RWPE1 (cell line): ENCODE measurements at regions not wholly inside any gene's neighbourhood (a gene's known extent, or its start where the extent isn't known, plus 50 kb on each side); places are given as distances from the start of the nearest gene placed in this dataset.

Experiments
- CTCF ChIA-PET: fragments of 350-600 bp; sonication (Branson Sonifier 250); formaldehyde crosslinking; extraction: SDS; loops from one replicate; lab custom pipeline; 2021; lab: Yijun Ruan, JAX
- POLR2A ChIA-PET: fragments of 400-600 bp; formaldehyde crosslinking; extraction: SDS; loops from one replicate; lab custom pipeline; 2020; ENCODE audit warnings: antibody characterized with exemption; ENCODE audit not compliant: low non-redundant PET; lab: Yijun Ruan, JAX
- DNase-seq: peaks from one replicate; pipeline ENCODE4 v3.0.0; 2012; ENCODE audit warnings: low spot score
- H3K27ac ChIP-seq: fragments of 450-650 bp; 2 replicates; pipeline ENCODE4 v1.5.1; 2017
- TF ChIP-seq, protein P1 (sequence below): fragments of 450-650 bp; conservative IDR thresholded peaks from 2 replicates; pipeline ENCODE4 v1.5.1; 2017; ENCODE audit warnings: low read depth, mild to moderate bottlenecking

DNA sequence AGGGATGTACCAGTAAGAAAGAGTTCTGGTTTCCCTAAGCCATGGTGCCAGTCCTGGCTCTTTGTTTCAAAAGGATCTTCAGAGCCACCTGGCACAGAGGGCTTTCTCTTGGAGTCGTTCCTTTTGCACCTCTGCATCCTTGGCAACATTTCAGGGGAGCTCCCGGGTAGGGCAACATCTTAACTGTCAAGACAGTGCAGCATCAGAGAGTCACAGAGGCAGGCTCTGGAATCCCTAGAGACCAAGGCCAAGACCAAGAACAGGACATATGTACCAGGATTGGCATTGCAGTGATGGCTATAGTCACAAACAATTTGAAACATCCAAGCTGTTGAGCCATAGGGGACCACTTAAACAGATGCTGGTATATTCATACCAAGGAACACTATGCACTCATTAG lies 129.4 kb upstream of the ADPGK start:
- TF ChIP-seq, protein P1, sequence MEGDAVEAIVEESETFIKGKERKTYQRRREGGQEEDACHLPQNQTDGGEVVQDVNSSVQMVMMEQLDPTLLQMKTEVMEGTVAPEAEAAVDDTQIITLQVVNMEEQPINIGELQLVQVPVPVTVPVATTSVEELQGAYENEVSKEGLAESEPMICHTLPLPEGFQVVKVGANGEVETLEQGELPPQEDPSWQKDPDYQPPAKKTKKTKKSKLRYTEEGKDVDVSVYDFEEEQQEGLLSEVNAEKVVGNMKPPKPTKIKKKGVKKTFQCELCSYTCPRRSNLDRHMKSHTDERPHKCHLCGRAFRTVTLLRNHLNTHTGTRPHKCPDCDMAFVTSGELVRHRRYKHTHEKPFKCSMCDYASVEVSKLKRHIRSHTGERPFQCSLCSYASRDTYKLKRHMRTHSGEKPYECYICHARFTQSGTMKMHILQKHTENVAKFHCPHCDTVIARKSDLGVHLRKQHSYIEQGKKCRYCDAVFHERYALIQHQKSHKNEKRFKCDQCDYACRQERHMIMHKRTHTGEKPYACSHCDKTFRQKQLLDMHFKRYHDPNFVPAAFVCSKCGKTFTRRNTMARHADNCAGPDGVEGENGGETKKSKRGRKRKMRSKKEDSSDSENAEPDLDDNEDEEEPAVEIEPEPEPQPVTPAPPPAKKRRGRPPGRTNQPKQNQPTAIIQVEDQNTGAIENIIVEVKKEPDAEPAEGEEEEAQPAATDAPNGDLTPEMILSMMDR, result no peak
- ChIA-PET CTCF (no interaction called here), POLR2A (no interaction called here)
- no peak for DNase-seq
- no peak overlapping the region for H3K27ac ChIP-seq

DNA sequence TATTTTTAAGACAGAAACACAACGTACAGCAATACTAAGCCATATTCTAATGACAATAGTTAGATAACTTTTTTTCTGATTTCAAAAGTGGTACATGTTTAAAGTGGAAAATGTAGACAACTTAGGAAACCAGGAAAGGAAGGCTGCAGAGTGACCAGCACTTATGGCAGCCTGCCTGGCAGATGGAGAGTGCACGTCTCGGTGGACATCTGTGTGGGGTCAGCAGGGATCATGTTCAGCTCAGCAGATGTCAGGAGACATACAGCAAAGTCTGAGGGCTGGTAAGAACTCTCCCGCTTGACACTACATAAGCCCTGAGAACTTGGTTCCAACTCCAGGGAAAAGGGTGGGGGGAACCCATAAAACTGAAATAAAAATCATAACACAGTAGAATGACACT lies 128.6 kb upstream of the ADPGK start:
- no peak overlapping the region for H3K27ac ChIP-seq
- ChIA-PET POLR2A (no interaction called here), CTCF (no interaction called here)
- DNase-seq, result no peak
- TF ChIP-seq, protein P1, result no peak

DNA sequence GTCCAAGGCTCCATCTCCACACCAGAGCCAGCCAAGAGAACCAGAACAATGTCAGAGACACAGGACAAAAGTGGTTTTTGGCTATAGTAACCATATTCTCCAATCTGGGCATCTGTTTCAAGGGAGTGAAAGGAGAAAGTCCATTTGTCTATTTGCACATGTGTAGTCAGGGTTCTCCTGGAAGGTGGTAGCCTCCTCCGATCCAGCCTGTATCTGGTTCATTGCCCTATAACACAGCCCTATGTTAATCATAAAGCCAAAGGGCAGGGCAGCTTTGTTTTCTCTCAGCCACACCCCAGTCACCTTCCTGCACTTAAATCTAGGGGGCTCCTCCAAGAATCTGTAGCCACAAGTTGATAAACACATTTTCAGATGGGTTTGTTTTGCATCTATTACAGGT lies 128.1 kb upstream of the ADPGK start:
- no peak overlapping the region for H3K27ac ChIP-seq
- TF ChIP-seq, protein P1, result no peak
- POLR2A ChIA-PET, result no interaction called here
- DNase-seq, result no peak
- CTCF ChIA-PET, result no interaction called here

DNA sequence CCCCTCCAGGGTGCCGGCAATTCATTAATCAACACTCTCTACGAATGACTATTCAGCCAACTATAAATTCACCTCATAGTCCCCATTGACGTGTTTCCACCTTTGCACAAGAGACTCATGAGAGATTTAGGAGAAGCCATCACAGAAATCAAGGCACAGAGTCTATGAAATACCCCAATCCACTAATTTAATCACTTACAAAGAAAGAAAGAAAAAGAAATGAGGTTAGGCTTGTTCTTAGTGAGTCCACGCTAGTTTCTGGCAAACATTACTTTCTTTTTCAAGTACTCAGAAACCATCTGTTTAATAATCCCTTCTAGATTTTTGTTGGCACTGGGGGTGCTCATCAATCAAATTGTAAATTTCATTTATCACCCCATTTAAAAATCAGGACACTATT lies 125.2 kb upstream of the ADPGK start:
- TF ChIP-seq, protein P1, result no peak
- POLR2A ChIA-PET, result no interaction called here
- H3K27ac ChIP-seq, result no peak overlapping the region
- DNase-seq, result no peak
- CTCF ChIA-PET, result interaction anchor here (0.6 kb wide), 1 partner anchor 647 kb away, joined by 3 read pairs; no protein-coding TSS in a partner anchor

DNA sequence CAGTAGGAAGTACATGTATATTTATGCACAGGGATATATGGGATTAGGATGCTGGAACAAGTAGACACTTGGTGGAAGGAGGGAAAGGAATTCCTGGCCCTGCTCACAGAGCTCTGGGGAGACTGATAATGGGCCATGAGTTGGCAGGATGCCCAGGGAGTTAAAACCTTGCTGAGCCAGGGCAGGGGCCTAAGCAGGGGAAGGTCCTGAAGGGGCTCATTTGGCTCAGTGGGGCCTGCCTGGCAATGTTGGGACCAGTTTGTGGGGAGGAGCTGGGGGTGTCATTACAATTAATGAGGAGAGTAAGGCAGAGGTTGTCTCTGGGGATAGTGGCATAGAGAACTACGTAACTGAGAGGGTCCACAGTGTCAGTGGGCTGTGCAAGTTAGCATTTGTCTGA lies 124.2 kb upstream of the ADPGK start:
- ChIA-PET POLR2A (no interaction called here), CTCF (no interaction called here)
- TF ChIP-seq, protein P1, result no peak
- DNase-seq, result no peak
- H3K27ac ChIP-seq, result no peak overlapping the region

DNA sequence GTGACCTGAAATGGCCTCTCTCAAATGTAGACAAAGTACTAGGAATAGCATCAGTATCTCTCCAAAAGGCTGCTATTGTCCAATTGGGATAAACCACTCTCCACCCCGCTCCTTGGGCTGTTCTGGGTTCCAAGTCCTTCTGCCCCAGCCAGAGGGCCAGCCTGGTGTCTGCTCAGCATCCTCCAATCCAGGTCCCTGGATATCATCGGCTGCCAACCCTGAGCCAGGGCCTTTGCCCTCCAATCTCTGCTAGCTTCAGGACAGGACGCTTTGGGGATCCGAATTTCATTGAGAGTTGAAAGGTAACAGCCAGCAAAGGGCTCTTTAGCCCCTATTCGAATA lies 119.3 kb upstream of the ADPGK start:
- POLR2A ChIA-PET, result no interaction called here
- TF ChIP-seq, protein P1, result no peak
- CTCF ChIA-PET, result interaction anchor here (0.6 kb wide), 1 partner anchor 403 kb away, joined by 3 read pairs; no protein-coding TSS in a partner anchor
- no peak overlapping the region for H3K27ac ChIP-seq
- no peak for DNase-seq

DNA sequence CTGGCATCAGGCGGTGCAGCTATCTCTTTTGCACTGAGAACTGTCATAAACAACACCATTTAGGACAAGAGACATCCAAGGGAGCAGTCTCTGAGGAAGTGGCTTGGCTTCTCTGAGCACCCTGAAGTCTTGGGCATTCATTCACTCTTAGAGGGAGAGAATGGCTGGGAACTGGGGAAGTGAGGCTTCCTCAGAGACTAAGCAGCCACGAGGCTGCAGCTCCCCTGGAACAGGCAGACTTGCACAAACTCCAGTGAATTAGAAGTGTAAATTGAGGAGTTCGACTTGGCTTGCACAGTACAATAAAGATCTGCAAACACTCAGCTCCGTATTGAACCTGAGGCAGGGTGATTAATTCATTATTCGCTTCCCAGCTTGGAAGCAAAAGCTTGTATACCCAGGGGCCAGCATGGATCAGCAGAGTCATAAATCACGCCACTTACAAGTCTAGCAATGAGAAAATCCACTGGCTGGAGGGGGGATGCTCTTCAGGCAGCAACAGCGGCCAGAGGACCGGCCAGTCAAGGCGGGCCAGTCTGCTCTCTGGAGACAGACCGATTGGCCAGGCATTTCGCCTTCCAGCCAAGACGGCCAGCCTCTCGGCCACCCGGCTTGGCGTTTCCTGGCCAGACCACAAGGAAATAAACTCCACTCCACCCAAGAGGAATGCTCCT lies 118.8 kb upstream of the ADPGK start:
- TF ChIP-seq, protein P1, result no peak
- POLR2A ChIA-PET, result no interaction called here
- no peak overlapping the region for H3K27ac ChIP-seq
- no peak for DNase-seq
- CTCF ChIA-PET, result no interaction called here
